NCI-H345 (cell line): ENCODE measurements at regions not wholly inside any gene's neighbourhood (a gene's known extent, or its start where the extent isn't known, plus 50 kb on each side); places are given as distances from the start of the nearest gene placed in this dataset.

ENCODE experiments used
- DNase-seq: peaks from one replicate; lab custom pipeline; 2025; lab: John Stamatoyannopoulos, UW

DNA sequence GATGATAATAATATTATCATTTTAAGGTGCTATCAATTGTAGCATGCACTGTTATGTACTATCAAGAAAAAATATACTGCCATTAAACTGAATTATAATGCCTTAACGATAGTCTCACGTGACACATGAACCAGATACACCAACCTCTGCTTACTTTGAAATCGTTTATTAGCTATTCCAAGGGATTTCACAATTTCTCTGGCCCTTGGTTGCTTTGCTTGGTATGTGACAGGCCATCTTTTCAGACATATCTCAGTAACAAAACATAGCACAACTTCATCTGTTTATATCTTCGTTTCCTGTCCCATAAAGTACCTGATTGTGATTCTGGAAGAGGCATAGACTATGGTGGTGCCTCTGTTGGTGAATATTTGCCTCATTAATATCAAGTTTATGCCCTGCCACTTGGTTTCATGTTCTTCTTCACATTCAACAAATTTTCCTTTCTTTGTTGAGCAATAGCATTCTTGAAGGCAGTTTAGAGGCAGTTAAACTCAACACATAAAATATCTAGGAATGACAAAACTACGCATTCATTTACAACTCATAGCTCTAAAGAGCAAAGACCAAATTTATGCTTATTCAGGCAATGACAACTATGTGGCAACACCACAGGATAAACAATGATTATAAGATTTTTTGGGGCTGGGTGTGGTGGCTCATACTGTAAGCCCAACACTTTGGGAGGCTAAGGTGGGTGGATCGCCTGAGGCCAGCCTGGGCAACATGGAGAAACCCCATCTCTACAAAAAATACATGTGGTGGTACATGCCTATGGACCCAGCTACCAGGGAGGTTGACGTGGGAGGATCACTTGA, 84.3 kb downstream of the MCFD2 start:
- no peak for DNase-seq

DNA sequence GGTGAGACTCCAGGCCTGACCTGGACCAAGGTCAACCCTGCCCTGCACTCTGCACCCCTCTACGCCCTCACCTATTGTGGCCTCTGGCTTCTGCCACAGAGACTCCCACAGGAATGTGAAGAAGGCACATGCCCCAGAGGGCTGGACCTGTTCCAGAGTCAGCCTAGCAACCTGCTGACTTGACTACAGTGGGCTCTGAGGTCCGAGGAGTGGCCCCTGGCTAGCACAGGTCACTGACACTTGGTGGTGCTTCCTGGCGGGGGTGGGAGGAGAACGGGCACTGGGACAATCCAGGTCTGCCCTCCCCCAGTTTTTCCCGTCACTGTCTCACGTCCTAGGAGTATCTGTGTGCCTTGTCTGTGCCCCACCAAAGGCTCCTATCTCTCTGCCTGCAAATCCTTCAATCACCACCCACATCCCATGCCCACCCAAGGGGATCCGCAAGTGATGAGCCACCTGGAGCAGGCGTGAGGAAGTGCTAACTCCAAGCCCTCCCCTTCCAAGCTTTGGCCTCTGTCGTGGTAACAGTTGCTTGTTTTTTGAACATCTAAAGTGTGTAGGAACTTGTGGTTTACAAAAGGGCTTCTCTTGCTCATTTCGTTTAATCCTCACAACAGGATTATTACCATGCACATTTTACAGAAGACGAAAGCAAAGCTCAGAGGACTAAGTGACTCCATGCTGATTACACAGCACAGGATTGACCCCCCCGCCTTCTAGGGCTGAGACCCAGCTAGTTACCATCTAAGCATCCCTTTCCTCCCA, 86.2 kb downstream of the MCFD2 start:
- DNase-seq, result no peak

DNA sequence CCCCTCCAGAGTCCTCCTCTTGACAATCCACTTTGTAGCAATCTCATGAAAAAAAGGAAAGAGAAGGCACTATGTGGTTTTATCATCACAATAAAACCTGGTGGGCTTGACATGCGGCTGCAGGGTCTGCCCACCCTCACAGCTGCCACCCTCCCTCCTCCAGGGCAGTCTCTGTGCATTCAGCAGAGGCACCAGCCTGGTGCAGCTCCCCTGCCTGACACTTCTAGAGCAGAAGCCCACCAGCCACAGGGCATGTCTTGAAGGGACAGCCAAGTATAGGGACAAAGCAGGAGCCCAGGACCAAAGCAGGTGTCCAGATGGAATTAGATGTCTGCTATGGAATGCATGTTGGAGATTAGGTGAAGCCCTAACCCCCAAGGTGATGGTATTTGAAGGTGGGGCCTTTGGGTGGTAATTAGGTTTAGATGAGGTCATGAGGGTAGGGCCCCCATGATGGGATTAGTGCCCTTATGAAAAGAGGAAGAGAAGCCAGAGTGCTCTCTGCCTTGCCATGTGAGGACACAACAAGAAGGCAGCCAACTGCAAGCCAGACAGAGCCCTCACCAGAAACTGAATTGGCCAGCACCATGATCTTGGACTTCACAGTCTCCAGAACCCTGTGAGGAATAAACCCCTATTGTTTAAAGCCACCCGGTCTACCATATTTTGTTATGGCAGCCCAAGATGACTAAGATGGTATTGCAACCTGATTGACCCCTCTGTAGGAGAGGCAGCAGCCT, 86.9 kb downstream of the MCFD2 start:
- DNase-seq, result no peak

GRCh38 chr2:46828135-46828438, 87.5 kb downstream of the MCFD2 start:
- DNase-seq, result no peak

GRCh38 chr2:46827274-46828134, 88.1 kb downstream of the MCFD2 start:
- DNase-seq, result no peak

GRCh38 chr2:46826569-46827245, 88.9 kb downstream of the MCFD2 start:
- DNase-seq, result no peak

- DNase-seq, result no peak
Observed at GRCh38 chr2:46825939-46826568, 89.6 kb downstream of the MCFD2 start.

- DNase-seq, result no peak
Observed at GRCh38 chr2:46825231-46825938, 90.2 kb downstream of the MCFD2 start.

GRCh38 chr2:46824611-46825010, 91.0 kb downstream of the MCFD2 start:
- DNase-seq, result no peak

DNA sequence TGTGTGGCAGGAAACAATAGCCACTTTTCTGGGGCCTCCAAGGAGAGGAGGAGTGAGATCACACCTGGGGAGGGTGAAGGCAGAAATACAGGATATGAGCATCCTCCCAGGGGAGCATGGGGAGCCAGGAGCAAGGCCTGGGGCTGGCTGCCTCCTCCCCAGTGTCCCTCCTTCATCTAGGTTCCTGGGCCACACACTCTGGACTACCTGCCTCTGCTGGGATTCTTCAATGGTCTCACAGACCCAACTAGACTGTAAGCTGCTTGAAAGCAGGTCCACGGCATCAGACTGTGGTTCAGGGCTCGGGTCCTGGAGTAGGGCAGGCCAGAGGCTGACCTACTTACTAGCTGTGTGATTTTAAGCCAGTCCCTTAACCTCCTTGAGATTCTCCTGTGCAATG, 94.0 kb downstream of the MCFD2 start:
- DNase-seq, result no peak

DNA sequence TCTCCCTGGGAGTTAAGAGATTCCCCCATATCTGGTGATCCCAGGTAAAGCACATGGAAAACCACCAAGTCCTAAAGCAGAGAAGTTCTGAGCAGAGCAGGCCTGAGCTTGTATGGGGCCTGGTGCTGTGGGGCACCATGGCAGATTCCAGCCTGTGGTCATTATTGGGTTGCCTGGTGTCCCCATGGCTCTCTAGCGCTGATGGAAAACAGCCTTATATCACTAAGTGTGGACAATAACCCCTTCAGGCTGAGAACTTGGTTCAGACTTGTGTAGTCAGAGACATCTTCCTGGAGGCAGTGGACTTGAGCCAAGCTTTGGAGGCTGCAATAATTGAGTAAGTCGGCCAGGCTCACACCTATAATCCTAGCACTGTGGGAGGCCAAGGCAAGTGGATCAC, 96.8 kb downstream of the MCFD2 start:
- no peak for DNase-seq

- no peak for DNase-seq
Observed at GRCh38 chr2:46818141-46818621, 97.4 kb downstream of the MCFD2 start.

DNA sequence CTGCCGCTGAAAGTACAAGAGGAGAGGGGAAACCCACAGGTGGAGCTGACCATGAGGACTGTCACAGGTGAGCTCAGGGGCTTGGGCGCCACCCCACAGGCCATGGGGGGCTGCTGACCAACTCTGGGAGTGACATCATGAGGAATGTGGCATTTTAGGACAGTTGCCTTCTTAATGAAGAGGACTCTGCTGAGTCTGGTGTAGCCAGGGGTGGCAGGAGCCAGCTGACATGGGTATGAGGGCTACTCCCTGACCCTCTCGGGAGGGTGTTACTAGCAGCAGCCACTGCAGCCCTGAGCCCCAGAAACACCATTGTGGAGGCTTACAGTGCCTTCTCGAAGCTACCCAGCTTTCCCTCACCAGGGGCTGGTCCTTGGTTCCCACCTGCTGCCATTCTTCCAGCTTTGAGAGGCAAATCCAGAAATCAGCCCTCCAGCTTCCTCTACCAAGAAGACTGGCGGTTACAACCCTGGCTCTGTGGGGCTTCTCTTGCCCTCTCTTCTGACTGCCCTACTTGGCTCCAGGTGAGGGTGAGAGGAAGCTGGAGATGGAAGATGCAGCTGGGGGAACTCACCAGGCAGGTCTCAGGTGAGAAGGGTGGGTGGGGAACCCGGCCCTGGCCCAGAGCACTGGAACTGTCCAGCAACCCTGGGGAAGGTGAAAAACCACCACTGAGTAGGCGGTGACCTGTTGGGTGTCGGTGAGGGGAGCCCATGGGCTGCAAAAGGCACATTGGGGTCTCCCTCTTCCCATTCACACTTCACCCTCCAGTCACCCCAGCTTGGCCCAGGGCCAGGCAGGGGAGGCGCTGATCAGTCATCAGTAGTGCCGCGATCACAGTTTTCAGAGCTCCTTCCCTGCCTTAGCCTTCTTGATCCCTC, 98.5 kb downstream of the MCFD2 start:
- DNase-seq, result no peak

- no peak for DNase-seq
Observed at GRCh38 chr2:46816151-46816845, 99.3 kb downstream of the MCFD2 start.

DNA sequence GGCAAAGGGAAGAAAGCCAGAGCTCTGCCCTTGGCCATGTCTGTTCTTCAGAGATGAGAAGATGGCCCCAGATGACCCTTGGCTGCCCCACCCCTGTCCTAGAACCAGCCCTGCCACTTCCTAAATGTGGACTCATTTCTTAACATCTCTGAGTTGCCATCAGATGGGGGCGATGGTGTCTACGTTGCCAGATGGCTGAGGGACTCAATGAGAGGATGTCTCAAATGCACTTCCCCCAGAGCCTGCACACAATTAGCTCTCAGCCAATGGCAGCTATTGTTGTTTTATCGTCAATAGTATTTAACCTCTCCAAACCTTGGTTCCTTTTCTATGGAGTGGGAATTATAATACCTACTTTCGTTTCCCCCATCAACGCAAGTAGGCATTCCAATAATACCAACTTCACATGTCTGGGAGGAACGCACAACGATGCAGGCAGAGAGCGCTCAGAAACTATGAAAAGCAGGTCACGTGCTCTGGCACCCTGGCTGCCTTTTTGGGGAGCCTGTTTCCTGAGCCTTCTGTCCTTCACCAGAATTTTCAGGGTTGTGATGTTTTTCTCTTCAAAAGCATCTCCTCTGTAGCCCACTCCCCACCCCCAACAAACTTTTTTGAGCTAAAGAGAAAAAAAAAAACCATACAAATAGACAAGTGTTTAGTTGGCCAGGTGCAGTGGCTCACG, 100.3 kb downstream of the MCFD2 start:
- DNase-seq, result no peak

GRCh38 chr2:46814160-46814961, 101.2 kb downstream of the MCFD2 start:
- no peak for DNase-seq

GRCh38 chr2:46813680-46814079, 101.9 kb downstream of the MCFD2 start:
- no peak for DNase-seq
